HCT116 (cell line): ENCODE measurements at regions not wholly inside any gene's neighbourhood (a gene's known extent, or its start where the extent isn't known, plus 50 kb on each side); places are given as distances from the start of the nearest gene placed in this dataset.
"Not testable (repeated sequence)": the region's sequence is repeated elsewhere in the genome, so short reads cannot be mapped to it uniquely, and the experiment has no call there.

Source experiments
- ATAC-seq: fragments of 200-7000 bp; cut with Tn5 transposase; 2 replicates; pipeline ENCODE4 v1.9.1; 2020; ENCODE audit warnings: mild to moderate bottlenecking, moderate library complexity
- BruUV-seq: library from RNA; stranded (reverse); fragments of 400-500 nt; replicated peaks from 2 replicates; lab custom pipeline; 2021; lab: Mats Ljungman, UMichigan
- CTCF ChIA-PET: fragments of 300-600 bp; sonication (Branson Sonifier 250); formaldehyde crosslinking; loops from one replicate; lab custom pipeline; 2021; ENCODE audit warnings: antibody characterized with exemption; lab: Charles Lee
- POLR2A ChIA-PET: fragments of 300-600, 350-600 bp; sonication (Branson Sonifier 250); formaldehyde crosslinking; loops from one replicate; lab custom pipeline; 2021; ENCODE audit warnings: antibody characterized with exemption; lab: Charles Lee
- RAD21 ChIA-PET, 2 experiments: fragments of 300-600 bp; sonication (Branson Sonifier 250); formaldehyde crosslinking; loops; one replicate each; lab custom pipeline; 2023; ENCODE audit warnings: low total read pairs in 2 of 2; ENCODE audit not compliant: uncharacterized antibody in 2 of 2, unreplicated experiment in 2 of 2, low non-redundant PET in 1 of 2; lab: Charles Lee
- DNase-seq: peaks from one replicate; pipeline ENCODE4 v3.0.0-alpha.2; 2010; ENCODE audit warnings: low read depth, low spot score
- H2AFZ ChIP-seq: fragments of 200-600 bp; shearing (Covaris generic), sonication (generic); 2 replicates; pipeline ENCODE4 v1.6.1; 2017; ENCODE audit warnings: low read depth, mixed run types, mixed read lengths, antibody characterized with exemption, low read length; ENCODE audit not compliant: poor library complexity, severe bottlenecking
- H3K27ac ChIP-seq: 2 replicates; pipeline ENCODE4 v1.5.1; 2012; ENCODE audit warnings: low read depth, low read length
- H3K27me3 ChIP-seq: fragments of 200-600 bp; sonication (generic); 2 replicates; pipeline ENCODE4 v1.6.1; 2016; ENCODE audit warnings: mixed run types, low read length, mixed read lengths; ENCODE audit not compliant: insufficient read depth
- H3K36me3 ChIP-seq, 2 experiments: fragments of 200-500 bp in 1 of 2; fragments of 200-600 bp in 1 of 2; sonication (Bioruptor generic) in 1 of 2; sonication (generic) in 1 of 2; 2 replicates each; pipeline versions ENCODE4 v1.5.1 to v1.6.1; 2014 to 2016; ENCODE audit warnings: low read length in 2 of 2, inconsistent platforms in 1 of 2, mixed read lengths in 1 of 2, mixed run types in 1 of 2; ENCODE audit not compliant: insufficient read depth in 2 of 2, control insufficient read depth in 1 of 2
- H3K4me1 ChIP-seq, 2 experiments: fragments of 200-600 bp in 1 of 2; sonication (generic) in 1 of 2; 2 replicates each; pipeline versions ENCODE4 v1.5.1 to v1.6.1; 2012 to 2017; ENCODE audit warnings: low read length in 2 of 2, inconsistent platforms in 1 of 2, mild to moderate bottlenecking in 1 of 2, mixed read lengths in 1 of 2, mixed run types in 1 of 2, moderate library complexity in 1 of 2; ENCODE audit not compliant: insufficient read depth in 2 of 2, control insufficient read depth in 1 of 2
- H3K4me2 ChIP-seq: fragments of 200-600 bp; sonication (generic); 2 replicates; pipeline ENCODE4 v1.6.1; 2017; ENCODE audit warnings: mixed run types, low read length, mixed read lengths
- H3K4me3 ChIP-seq, 2 experiments: fragments of 200-600 bp in 1 of 2; sonication (generic) in 1 of 2; replicated peaks in 1 of 2; 2 replicates each; pipeline ENCODE4 v1.5.1; 2011 to 2016; ENCODE audit warnings: low read length in 2 of 2, control low read depth in 1 of 2, low read depth in 1 of 2, mild to moderate bottlenecking in 1 of 2, mixed read lengths in 1 of 2, mixed run types in 1 of 2
- H3K79me2 ChIP-seq: fragments of 200-600 bp; sonication (generic); 2 replicates; pipeline ENCODE4 v1.6.1; 2017; ENCODE audit warnings: mild to moderate bottlenecking, mixed run types, low read length, moderate library complexity, mixed read lengths; ENCODE audit not compliant: insufficient read depth
- H3K9ac ChIP-seq: fragments of 200-600 bp; sonication (generic); 2 replicates; pipeline ENCODE4 v1.6.1; 2016; ENCODE audit warnings: low read length, mixed read lengths
- H3K9me2 ChIP-seq: fragments of 200-600 bp; sonication (generic), shearing (Covaris generic); 2 replicates; pipeline ENCODE4 v1.6.1; 2017; ENCODE audit warnings: mixed run types, mild to moderate bottlenecking, moderate library complexity; ENCODE audit not compliant: insufficient read depth
- H3K9me3 ChIP-seq, 2 experiments: fragments of 200-500 bp in 1 of 2; fragments of 200-600 bp in 1 of 2; sonication (Bioruptor generic) in 1 of 2; sonication (generic) in 1 of 2; 2 replicates each; pipeline ENCODE4 v1.6.1; 2014 to 2017; ENCODE audit warnings: low read length in 2 of 2, mixed read lengths in 2 of 2, inconsistent platforms in 1 of 2, low read depth in 1 of 2, mild to moderate bottlenecking in 1 of 2, mixed run types in 1 of 2, moderate library complexity in 1 of 2; ENCODE audit not compliant: control insufficient read depth in 1 of 2, insufficient read depth in 1 of 2
- H4K20me1 ChIP-seq: fragments of 200-600 bp; sonication (generic), shearing (Covaris generic); 2 replicates; pipeline ENCODE4 v1.6.1; 2017; ENCODE audit warnings: mixed run types, mild to moderate bottlenecking, moderate library complexity; ENCODE audit not compliant: insufficient read depth
- CEBPB ChIP-seq: IDR thresholded peaks from 2 replicates; pipeline ENCODE4 v1.6.1; 2012; ENCODE audit warnings: low read depth
- EZH2 ChIP-seq: fragments of 200-600 bp; sonication (generic); IDR thresholded peaks from 2 replicates; pipeline ENCODE4 v1.6.1; 2017; ENCODE audit warnings: antibody characterized with exemption, mixed run types
- FOSL1 ChIP-seq: IDR thresholded peaks from 2 replicates; pipeline ENCODE4 v1.6.1; 2012; ENCODE audit warnings: low read depth
- SP1 ChIP-seq: IDR thresholded peaks from 2 replicates; pipeline ENCODE4 v1.6.1; 2012; ENCODE audit warnings: low read depth
- SRF ChIP-seq: IDR thresholded peaks from 2 replicates; pipeline ENCODE4 v1.6.1; 2012; ENCODE audit warnings: low read depth
- intact Hi-C: fragments of 100-400 bp; cut with micrococcal nuclease; formaldehyde crosslinking; loops from 2 replicates; pipeline ENCODE4 v1.10.0; 2022
- TF ChIP-seq, protein P1 (sequence below): IDR thresholded peaks from 2 replicates; pipeline ENCODE4 v1.6.1; 2011; ENCODE audit warnings: mild to moderate bottlenecking, low read length, moderate library complexity; ENCODE audit not compliant: insufficient replicate concordance; ENCODE audit errors: extremely low read depth

GRCh38 chr3:84692261-84692660 lies 266.5 kb upstream of the CADM2 start:
- POLR2A ChIA-PET, result no interaction called here
- ATAC-seq (no peak), DNase-seq (no peak)
- H3K27ac ChIP-seq, result no peak overlapping the region
- CTCF ChIA-PET, result no interaction called here
- H4K20me1 ChIP-seq, result no peaks in the 10 kb centered on the region
- no peak overlapping the region for H3K4me3 ChIP-seq
- no peaks in the 10 kb centered on the region for H3K36me3 ChIP-seq
- intact Hi-C loops, result no loop called here
- no TSS peak for BruUV-seq
- H2AFZ ChIP-seq, result no peak overlapping the region
- H3K9me3 ChIP-seq, result peaks cover 5 to 22% of the 10 kb centered on the region in 2 experiments; a peak in 3 of 4 replicates
- no peaks in the 10 kb centered on the region for H3K9me2 ChIP-seq
- no peaks in the 10 kb centered on the region for H3K4me1 ChIP-seq
- RAD21 ChIA-PET, result no interaction called here
- H3K9ac ChIP-seq, result no peak overlapping the region
- no peak overlapping the region for H3K4me2 ChIP-seq
- no peaks in the 10 kb centered on the region for H3K27me3 ChIP-seq
- no peak for TF ChIP-seq EZH2
- TF ChIP-seq, protein P1, sequence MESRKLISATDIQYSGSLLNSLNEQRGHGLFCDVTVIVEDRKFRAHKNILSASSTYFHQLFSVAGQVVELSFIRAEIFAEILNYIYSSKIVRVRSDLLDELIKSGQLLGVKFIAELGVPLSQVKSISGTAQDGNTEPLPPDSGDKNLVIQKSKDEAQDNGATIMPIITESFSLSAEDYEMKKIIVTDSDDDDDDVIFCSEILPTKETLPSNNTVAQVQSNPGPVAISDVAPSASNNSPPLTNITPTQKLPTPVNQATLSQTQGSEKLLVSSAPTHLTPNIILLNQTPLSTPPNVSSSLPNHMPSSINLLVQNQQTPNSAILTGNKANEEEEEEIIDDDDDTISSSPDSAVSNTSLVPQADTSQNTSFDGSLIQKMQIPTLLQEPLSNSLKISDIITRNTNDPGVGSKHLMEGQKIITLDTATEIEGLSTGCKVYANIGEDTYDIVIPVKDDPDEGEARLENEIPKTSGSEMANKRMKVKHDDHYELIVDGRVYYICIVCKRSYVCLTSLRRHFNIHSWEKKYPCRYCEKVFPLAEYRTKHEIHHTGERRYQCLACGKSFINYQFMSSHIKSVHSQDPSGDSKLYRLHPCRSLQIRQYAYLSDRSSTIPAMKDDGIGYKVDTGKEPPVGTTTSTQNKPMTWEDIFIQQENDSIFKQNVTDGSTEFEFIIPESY, result no peak
- TF ChIP-seq CEBPB, result no peak
- TF ChIP-seq SRF, result no peak
- TF ChIP-seq FOSL1, result no peak
- no peak for TF ChIP-seq SP1
- no peaks in the 10 kb centered on the region for H3K79me2 ChIP-seq

DNA sequence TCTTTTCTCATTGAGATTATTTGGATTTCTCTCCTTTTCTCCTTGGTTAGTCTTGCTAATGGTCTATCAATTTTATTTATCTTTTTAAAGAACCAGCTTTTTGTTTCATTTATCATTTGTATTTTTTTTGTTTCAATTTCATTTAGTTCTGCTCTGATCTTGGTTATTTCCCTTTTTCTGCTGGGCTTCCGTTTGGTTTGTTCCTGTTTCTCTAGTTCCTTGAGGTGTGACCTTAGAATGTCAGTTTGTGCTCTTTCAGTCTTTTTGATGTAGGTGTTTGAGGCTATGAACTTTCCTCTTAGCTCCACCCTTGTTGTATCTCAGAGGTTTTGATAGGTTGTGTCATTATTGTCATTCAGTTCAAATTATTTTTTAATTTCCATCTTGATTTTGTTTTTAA lies 248.5 kb upstream of the CADM2 start:
- H3K9ac ChIP-seq, H3K4me1 ChIP-seq, H3K79me2 ChIP-seq, BruUV-seq, CTCF ChIA-PET, ATAC-seq, H3K4me2 ChIP-seq, H2AFZ ChIP-seq, H3K4me3 ChIP-seq, intact Hi-C loops, H3K36me3 ChIP-seq, H3K27me3 ChIP-seq, RAD21 ChIA-PET, H4K20me1 ChIP-seq, H3K9me2 ChIP-seq, H3K27ac ChIP-seq, POLR2A ChIA-PET, DNase-seq: not testable (repeated sequence)
- peaks cover 8 to 14% of the 10 kb centered on the region in 2 experiments; a peak in 2 of 4 replicates for H3K9me3 ChIP-seq
